ENCODE measurements at regions not wholly inside any gene's neighbourhood (a gene's known extent, or its start where the extent isn't known, plus 50 kb on each side); places are given as distances from the start of the nearest gene placed in this dataset.

GRCh38 chr1:177366091-177366490 is 195.3 kb downstream of the BRINP2 start:
- ChIA-PET POLR2A (ENCODE audit: unreplicated experiment) (no interaction called here), CTCF (no interaction called here)
- TF ChIP-seq SMC3 (IDR thresholded peaks at IDR 0.05; ENCODE audit: low read depth, low read length) (no peak), NFE2L2 (IDR thresholded peaks at IDR 0.05; ENCODE audit: low read depth, low read length) (no peak), USF2 (IDR thresholded peaks at IDR 0.05; ENCODE audit: low read depth, low read length) (no peak), CHD1 (IDR thresholded peaks at IDR 0.05; ENCODE audit: low read depth, low read length) (no peak), CTCF (conservative IDR thresholded peaks at IDR 0.05; ENCODE audit: low read depth, low read length) (no peak), MAZ (IDR thresholded peaks at IDR 0.05; ENCODE audit: borderline replicate concordance, low read depth, low read length) (no peak), FOS (IDR thresholded peaks at IDR 0.05; ENCODE audit: low read depth, low read length) (no peak), BHLHE40 (IDR thresholded peaks at IDR 0.05; ENCODE audit: low read depth, low read length) (no peak), CEBPB (IDR thresholded peaks at IDR 0.05; ENCODE audit: low read depth, low read length) (no peak), RCOR1 (IDR thresholded peaks at IDR 0.05; ENCODE audit: insufficient replicate concordance, low read length) (no peak), MXI1 (IDR thresholded peaks at IDR 0.05; ENCODE audit: borderline replicate concordance, low read depth, low read length) (no peak), RFX5 (IDR thresholded peaks at IDR 0.05; ENCODE audit: low read depth, low read length) (no peak)
- Histone ChIP-seq H4K5ac (ENCODE audit: low read depth, low read length) (no peak overlapping the region), H3K56ac (ENCODE audit: extremely low read depth, insufficient read depth, low read length) (no peak overlapping the region), H3K79me1 (ENCODE audit: low read depth in 1 of 2, low read length in 2 of 2) (no peaks in the 10 kb centered on the region), H3K4me1 (ENCODE audit: control insufficient read depth, insufficient read depth, low read length) (no peaks in the 10 kb centered on the region), H4K8ac (ENCODE audit: low read depth in 2 of 2, low read length in 2 of 2) (no peak overlapping the region), H3K4ac (ENCODE audit: low read depth, low read length) (no peak overlapping the region), H2BK15ac (ENCODE audit: low read depth, low read length) (no peak overlapping the region), H2BK20ac (ENCODE audit: low read depth, low read length) (no peak overlapping the region), H4K20me1 (ENCODE audit: insufficient read depth, low read length) (no peaks in the 10 kb centered on the region), H3K36me3 (ENCODE audit: control insufficient read depth, insufficient read depth, low read length) (no peaks in the 10 kb centered on the region), H2AFZ (replicated peaks; ENCODE audit: low read length, poor library complexity) (no peak overlapping the region), H2BK120ac (ENCODE audit: low read depth, low read length) (no peak overlapping the region), H3K27me3 (ENCODE audit: control insufficient read depth, insufficient read depth, low read length) (no peaks in the 10 kb centered on the region), H3K9me3 (ENCODE audit: control insufficient read depth, insufficient read depth, low read length) (no peaks in the 10 kb centered on the region), H2BK5ac (ENCODE audit: low read depth, low read length, poor library complexity, severe bottlenecking) (no peak overlapping the region), H3K14ac (replicated peaks; ENCODE audit: low read depth, low read length) (no peak overlapping the region), H3K23ac (ENCODE audit: low read depth, low read length) (no peak overlapping the region), H3K27ac (ENCODE audit: insufficient read depth, low read length) (no peak overlapping the region), H3K4me3 (ENCODE audit: insufficient read depth, low read depth, low read length) (no peak overlapping the region), H2AK9ac (replicated peaks; ENCODE audit: low read depth, low read length, poor library complexity) (no peak overlapping the region), H3K18ac (ENCODE audit: low read depth, low read length) (no peak overlapping the region), H3K9ac (ENCODE audit: low read depth, low read length) (no peak overlapping the region), H3K9me1 (ENCODE audit: insufficient read depth, low read length) (no peaks in the 10 kb centered on the region), H4K91ac (ENCODE audit: insufficient read depth, low read depth, low read length) (no peak overlapping the region), H3K4me2 (ENCODE audit: low read depth, low read length) (no peak overlapping the region), H2AK5ac (ENCODE audit: low read depth, low read length) (no peak overlapping the region)
- dilution Hi-C loops (cut with HindIII; ENCODE audit: low sequenced_read_pairs, unreplicated experiment) = no loop called here
- no CpG with 5 or more reads among the region's 2 CpGs for WGBS, 2 experiments (ENCODE audit: extremely low coverage in 2 of 2, insufficient read length in 1 of 2)
- intact Hi-C loops (cut with micrococcal nuclease) = no loop called here
- in situ Hi-C loops (cut with MboI; ENCODE audit: low sequenced_read_pairs) = no loop called here
- no peak for ATAC-seq (ENCODE audit: low read depth)
- no TSS peak for BruUV-seq (replicated peaks)
- no peak for DNase-seq
